ENCODE measurements at regions not wholly inside any gene's neighbourhood (a gene's known extent, or its start where the extent isn't known, plus 50 kb on each side); places are given as distances from the start of the nearest gene placed in this dataset.

GRCh38 chr5:33304601-33305000 is 136.2 kb upstream of the TARS1 start:
- no peak for DNase-seq

- no peak for DNase-seq
Observed at GRCh38 chr5:33305572-33305971, 135.2 kb upstream of the TARS1 start.

GRCh38 chr5:33306758-33307157 is 134.0 kb upstream of the TARS1 start:
- DNase-seq, result no peak

GRCh38 chr5:33308586-33308985 is 132.2 kb upstream of the TARS1 start:
- no peak for DNase-seq

- DNase-seq, result no peak
Observed at GRCh38 chr5:33309068-33309467, 131.7 kb upstream of the TARS1 start.

GRCh38 chr5:33309536-33310345 is 131.0 kb upstream of the TARS1 start:
- no peak for DNase-seq

- no peak for DNase-seq
Observed at GRCh38 chr5:33310451-33310850, 130.3 kb upstream of the TARS1 start.

GRCh38 chr5:33311893-33312292 is 128.9 kb upstream of the TARS1 start:
- DNase-seq, result no peak

- peak; percentile 27 for DNase-seq
Observed at GRCh38 chr5:33312571-33313549, 127.9 kb upstream of the TARS1 start.

GRCh38 chr5:33315189-33315588 is 125.6 kb upstream of the TARS1 start:
- no peak for DNase-seq

GRCh38 chr5:33316773-33317172 is 124.0 kb upstream of the TARS1 start:
- no peak for DNase-seq

GRCh38 chr5:33317271-33317670 is 123.5 kb upstream of the TARS1 start:
- no peak for DNase-seq

- DNase-seq, result no peak
Observed at GRCh38 chr5:33319151-33319550, 121.6 kb upstream of the TARS1 start.

GRCh38 chr5:33319841-33320240 is 120.9 kb upstream of the TARS1 start:
- DNase-seq, result no peak

GRCh38 chr5:33321026-33321425 is 119.7 kb upstream of the TARS1 start:
- DNase-seq, result no peak

- DNase-seq, result no peak
Observed at GRCh38 chr5:33322632-33323031, 118.1 kb upstream of the TARS1 start.

GRCh38 chr5:33324667-33325307 is 116.0 kb upstream of the TARS1 start:
- DNase-seq, result no peak

GRCh38 chr5:33328818-33329217 is 111.9 kb upstream of the TARS1 start:
- DNase-seq, result no peak

GRCh38 chr5:33329891-33330290 is 110.9 kb upstream of the TARS1 start:
- DNase-seq, result no peak

- no peak for DNase-seq
Observed at GRCh38 chr5:33330426-33330825, 110.3 kb upstream of the TARS1 start.

GRCh38 chr5:33330992-33331391 is 109.8 kb upstream of the TARS1 start:
- DNase-seq, result no peak

- DNase-seq, result no peak
Observed at GRCh38 chr5:33332804-33333203, 108.0 kb upstream of the TARS1 start.

- DNase-seq, result no peak
Observed at GRCh38 chr5:33334829-33335228, 105.9 kb upstream of the TARS1 start.
